ENCODE measurements at regions not wholly inside any gene's neighbourhood (a gene's known extent, or its start where the extent isn't known, plus 50 kb on each side); places are given as distances from the start of the nearest gene placed in this dataset.

GRCh38 chr15:81865850-81866537 is 179.8 kb downstream of the MEX3B start:
- ChIA-PET CTCF (ENCODE audit: low intra/inter-chr PET ratio) (no interaction called here), POLR2A (interaction anchor here (0.7 kb wide), 1 partner anchor 23 kb away, joined by 3 read pairs; no protein-coding TSS in a partner anchor)
- intact Hi-C loops (cut with micrococcal nuclease): no loop called here
- Histone ChIP-seq H3K9me1 (ENCODE audit: control insufficient read depth, insufficient read depth, low read length) (no peaks in the 10 kb centered on the region), H3K36me3 (ENCODE audit: control insufficient read depth, insufficient read depth, low read length) (no peaks in the 10 kb centered on the region; the same call in 2 of the 3 replicates), H3K4me1 (replicated peaks in 1 of 2; ENCODE audit: control insufficient read depth in 2 of 2, insufficient read depth in 2 of 2, low read length in 2 of 2) (peaks cover 0 to 12% of the 10 kb centered on the region in 2 experiments; a peak in 3 of 5 replicates), H3K4me3 (no peak overlapping the region), H3K27ac (ENCODE audit: extremely low read depth, low read depth, low read length) (no peak overlapping the region), H2AFZ (ENCODE audit: low read depth, low read length) (no peak overlapping the region), H3K4me2 (ENCODE audit: insufficient read depth, low read length) (no peak overlapping the region), H3K27me3 (ENCODE audit: control insufficient read depth in 2 of 2, insufficient read depth in 2 of 2, low read length in 2 of 2) (no peaks in the 10 kb centered on the region), H4K20me1 (replicated peaks; ENCODE audit: control insufficient read depth, insufficient read depth, low read length) (no peaks in the 10 kb centered on the region), H3K79me2 (ENCODE audit: control insufficient read depth, insufficient read depth, low read length) (peaks cover 16% of the 10 kb centered on the region), H3K9ac (ENCODE audit: insufficient read depth in 1 of 2, low read depth in 2 of 2, low read length in 2 of 2) (no peak overlapping the region), H3K9me3 (replicated peaks; ENCODE audit: control insufficient read depth, insufficient read depth, low read depth, low read length) (no peaks in the 10 kb centered on the region)
- WGBS (ENCODE audit: insufficient coverage, low coverage, missing lambda C conversion rate): 55% methylated on average over 9 of the region's 11 CpGs
- ATAC-seq: no peak
- no peak for FAIRE-seq
- no peak for DNase-seq (ENCODE audit: extremely low read depth in 1 of 4, low spot score in 3 of 4)
- no TSS peak for BruUV-seq (replicated peaks)
- no peak for TF ChIP-seq E2F4 (CRISPR knock-in tag; IDR thresholded peaks at IDR 0.05; ENCODE audit: low read depth)
- in situ Hi-C loops (cut with MboI): no loop called here

GRCh38 chr15:81863162-81863561 is 182.7 kb downstream of the MEX3B start:
- no peaks in the 10 kb centered on the region for H3K9me1 ChIP-seq (ENCODE audit: control insufficient read depth, insufficient read depth, low read length)
- H3K27ac ChIP-seq (ENCODE audit: extremely low read depth, low read depth, low read length): 0 out of 3 replicates have a peak overlapping the region, but pooled peaks have one; percentile 2
- BruUV-seq (replicated peaks): no TSS peak
- ATAC-seq: no peak
- ChIA-PET CTCF (ENCODE audit: low intra/inter-chr PET ratio) (no interaction called here), POLR2A (no interaction called here)
- intact Hi-C loops (cut with micrococcal nuclease) (no loop called here), in situ Hi-C loops (cut with MboI) (no loop called here)
- H3K36me3 ChIP-seq (ENCODE audit: control insufficient read depth, insufficient read depth, low read length): no peaks in the 10 kb centered on the region; the same call in 2 of the 3 replicates
- H3K27me3 ChIP-seq (ENCODE audit: control insufficient read depth in 2 of 2, insufficient read depth in 2 of 2, low read length in 2 of 2): no peaks in the 10 kb centered on the region
- 13% methylated on average over 2 of the region's 2 CpGs for WGBS (ENCODE audit: insufficient coverage, low coverage, missing lambda C conversion rate)
- H3K4me1 ChIP-seq (replicated peaks in 1 of 2; ENCODE audit: control insufficient read depth in 2 of 2, insufficient read depth in 2 of 2, low read length in 2 of 2): peaks cover 0 to 5% of the 10 kb centered on the region in 2 experiments; a peak in 2 of 5 replicates
- no peak overlapping the region for H3K9ac ChIP-seq (ENCODE audit: insufficient read depth in 1 of 2, low read depth in 2 of 2, low read length in 2 of 2)
- no peak overlapping the region for H3K4me3 ChIP-seq
- no peak overlapping the region for H3K4me2 ChIP-seq (ENCODE audit: insufficient read depth, low read length)
- H2AFZ ChIP-seq (ENCODE audit: low read depth, low read length): no peak overlapping the region
- DNase-seq (ENCODE audit: extremely low read depth in 1 of 4, low spot score in 3 of 4): no peak
- no peaks in the 10 kb centered on the region for H4K20me1 ChIP-seq (replicated peaks; ENCODE audit: control insufficient read depth, insufficient read depth, low read length)
- H3K79me2 ChIP-seq (ENCODE audit: control insufficient read depth, insufficient read depth, low read length): peaks cover 2% of the 10 kb centered on the region; the same call in 1 of the 3 replicates
- FAIRE-seq: no peak
- H3K9me3 ChIP-seq (replicated peaks; ENCODE audit: control insufficient read depth, insufficient read depth, low read depth, low read length): no peaks in the 10 kb centered on the region
- TF ChIP-seq PRDM10 (IDR thresholded peaks at IDR 0.05; ENCODE audit: partially characterized antibody) (peak; percentile 60), BCLAF1 (IDR thresholded peaks at IDR 0.05; ENCODE audit: borderline replicate concordance in 1 of 2, control insufficient read depth in 1 of 2, low read depth in 2 of 2, low read length in 1 of 2) (no peak)
